CD4-positive, alpha-beta memory T cell (primary cell): ENCODE measurements at regions not wholly inside any gene's neighbourhood (a gene's known extent, or its start where the extent isn't known, plus 50 kb on each side); places are given as distances from the start of the nearest gene placed in this dataset.
A peak's percentile ranks its signal among the peaks of the same experiment; 100 is the strongest.

Experiments
- CTCF ChIA-PET: fragments of 350-600 bp; sonication (Branson Sonifier 250); formaldehyde crosslinking; loops from one replicate; lab custom pipeline; 2021; ENCODE audit warnings: inconsistent platforms; ENCODE audit not compliant: partially characterized antibody; lab: Charles Lee
- POLR2A ChIA-PET: fragments of 350-600 bp; sonication (Branson Sonifier 250); formaldehyde crosslinking; loops from one replicate; lab custom pipeline; 2021; ENCODE audit not compliant: partially characterized antibody; lab: Charles Lee
- DNase-seq, 5 donors: peaks; one replicate each; pipeline versions ENCODE4 v3.0.0 to v3.0.0-alpha.2; 2020 to 2022; ENCODE audit warnings: mixed read lengths in 1 of 5
- H3K27ac ChIP-seq: one replicate; pipeline ENCODE4 v1.7.0; 2013; ENCODE audit warnings: low read depth, low read length
- H3K27me3 ChIP-seq: 2 replicates; pipeline ENCODE4 v1.7.0; 2013; ENCODE audit warnings: mild to moderate bottlenecking, low read length, moderate library complexity; ENCODE audit not compliant: insufficient read depth
- H3K36me3 ChIP-seq: 2 replicates; pipeline ENCODE4 v1.7.0; 2013; ENCODE audit warnings: mild to moderate bottlenecking, low read length, moderate library complexity; ENCODE audit not compliant: insufficient read depth
- H3K4me1 ChIP-seq: 2 replicates; pipeline ENCODE4 v1.7.0; 2013; ENCODE audit warnings: mild to moderate bottlenecking, low read length, moderate library complexity; ENCODE audit not compliant: insufficient read depth
- H3K4me3 ChIP-seq, 2 donors: one replicate each; pipeline ENCODE4 v1.7.0; 2013; ENCODE audit warnings: low read length in 2 of 2, mild to moderate bottlenecking in 1 of 2
- H3K9me3 ChIP-seq, 2 donors: one replicate each; pipeline ENCODE4 v1.7.0; 2013; ENCODE audit warnings: low read length in 2 of 2, control low read depth in 1 of 2; ENCODE audit not compliant: control insufficient read depth in 1 of 2
- H3K27ac Mint-ChIP-seq, 7 donors: one replicate each; pipeline ENCODE4 v1.8.0; 2020 to 2021; ENCODE audit warnings: mixed read lengths in 7 of 7, mild to moderate bottlenecking in 6 of 7, inconsistent platforms in 3 of 7, moderate library complexity in 3 of 7
- H3K27me3 Mint-ChIP-seq, 2 donors: one replicate each; pipeline ENCODE4 v1.8.0; 2020 to 2021; ENCODE audit warnings: mixed read lengths in 2 of 2
- H3K36me3 Mint-ChIP-seq, 2 donors: one replicate each; pipeline ENCODE4 v1.8.0; 2020 to 2021; ENCODE audit warnings: mixed read lengths in 2 of 2, inconsistent platforms in 1 of 2, mild to moderate bottlenecking in 1 of 2
- H3K4me1 Mint-ChIP-seq, 4 donors: one replicate each; pipeline ENCODE4 v1.8.0; 2020 to 2021; ENCODE audit warnings: mixed read lengths in 4 of 4, mild to moderate bottlenecking in 1 of 4
- H3K4me3 Mint-ChIP-seq, 8 donors: one replicate each; pipeline ENCODE4 v1.8.0; 2020 to 2021; ENCODE audit warnings: mixed read lengths in 8 of 8, mild to moderate bottlenecking in 7 of 8, moderate library complexity in 6 of 8, inconsistent platforms in 3 of 8
- H3K9me3 Mint-ChIP-seq, 8 donors: one replicate each; pipeline ENCODE4 v1.8.0; 2020 to 2021; ENCODE audit warnings: mixed read lengths in 8 of 8, mild to moderate bottlenecking in 5 of 8, inconsistent platforms in 3 of 8, moderate library complexity in 1 of 8
- intact Hi-C: fragments of 100-400 bp; cut with micrococcal nuclease; formaldehyde crosslinking; loops from one replicate; pipeline ENCODE4 v1.15.1; 2023

DNA sequence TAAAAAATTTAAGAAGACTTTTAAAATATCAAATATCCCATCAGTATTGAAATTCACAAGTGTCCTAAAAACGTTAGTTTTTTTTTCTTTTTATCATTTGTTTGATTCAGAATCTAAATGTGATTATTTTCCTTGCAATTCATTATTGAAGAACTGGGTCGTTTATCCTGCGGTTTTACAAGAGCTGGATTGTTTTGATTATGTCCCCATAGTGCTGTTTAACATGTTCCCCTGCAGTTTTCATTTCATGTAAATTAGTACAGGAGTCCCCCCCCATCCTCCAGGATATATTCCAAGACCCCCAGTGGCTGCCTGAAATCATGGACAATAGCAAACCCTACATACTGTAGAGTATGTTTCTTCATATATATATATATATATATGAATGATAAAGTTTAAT lies 105.7 kb downstream of the KCTD15 start:
- Mint-ChIP-seq H3K27ac (no peak overlapping the region), H3K4me1 (peaks cover 2 to 16% (median 6%) of the 10 kb centered on the region in 4 donors), H3K27me3 (peaks cover 34 to 36% of the 10 kb centered on the region in 2 donors), H3K9me3 (peaks cover 5 to 26% (median 22%) of the 10 kb centered on the region in 8 donors), H3K4me3 (no peak overlapping the region), H3K36me3 (peaks cover 4 to 5% of the 10 kb centered on the region in 2 donors)
- peaks cover 6% of the 10 kb centered on the region for H3K4me1 ChIP-seq
- H3K27me3 ChIP-seq, result peaks cover 5% of the 10 kb centered on the region
- intact Hi-C loops, result no loop called here
- no peaks in the 10 kb centered on the region for H3K9me3 ChIP-seq
- POLR2A ChIA-PET, result no interaction called here
- H3K36me3 ChIP-seq, result no peaks in the 10 kb centered on the region
- CTCF ChIA-PET, result no interaction called here
- H3K27ac ChIP-seq, result no peak overlapping the region
- no peak overlapping the region for H3K4me3 ChIP-seq
- no peak for DNase-seq

DNA sequence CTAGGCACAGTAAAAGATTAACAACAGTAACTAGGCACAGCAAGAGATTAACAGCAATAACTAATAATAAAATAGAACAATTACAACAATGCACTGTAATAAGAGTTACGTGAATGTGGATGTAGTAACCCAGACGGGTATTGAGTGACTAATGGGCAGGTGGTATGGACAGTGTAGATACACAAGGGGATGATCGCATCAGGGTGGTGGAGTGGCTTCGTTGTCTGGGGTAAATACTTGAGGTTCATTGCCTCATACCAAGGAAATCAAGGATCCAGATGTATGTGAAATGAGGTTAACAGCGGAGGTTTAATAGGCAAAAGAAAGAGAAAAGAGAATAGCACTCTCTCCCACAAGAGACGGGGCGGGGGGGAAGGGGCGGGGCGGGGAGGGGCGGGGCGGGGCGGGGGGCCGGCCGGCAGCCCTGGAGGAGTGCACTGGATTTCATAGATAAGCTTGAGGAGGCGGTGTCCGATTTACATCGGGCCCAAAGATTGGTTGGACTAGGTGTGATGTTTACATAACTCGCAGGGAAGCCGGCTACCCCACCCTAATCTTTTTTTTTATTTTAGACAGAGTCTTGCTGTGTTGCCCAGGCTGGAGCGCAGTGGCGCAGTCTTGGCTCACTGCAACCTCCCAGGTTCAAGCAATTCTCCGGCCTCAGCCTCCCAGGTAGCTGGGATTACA lies 106.3 kb downstream of the KCTD15 start:
- no peak overlapping the region for H3K27ac ChIP-seq
- POLR2A ChIA-PET, result no interaction called here
- intact Hi-C loops, result no loop called here
- no peaks in the 10 kb centered on the region for H3K9me3 ChIP-seq
- CTCF ChIA-PET, result no interaction called here
- no peaks in the 10 kb centered on the region for H3K36me3 ChIP-seq
- Mint-ChIP-seq H3K4me1 (peaks cover 2 to 17% (median 6%) of the 10 kb centered on the region in 4 donors), H3K4me3 (no peak overlapping the region), H3K36me3 (peaks cover 4% of the 10 kb centered on the region in 2 donors), H3K27me3 (peaks cover 36 to 37% of the 10 kb centered on the region in 2 donors), H3K27ac (no peak overlapping the region), H3K9me3 (peaks cover 3 to 21% (median 18%) of the 10 kb centered on the region in 8 donors)
- no peak overlapping the region for H3K4me3 ChIP-seq
- peaks cover 6% of the 10 kb centered on the region for H3K4me1 ChIP-seq
- DNase-seq, result no peak
- peaks cover 5% of the 10 kb centered on the region for H3K27me3 ChIP-seq

DNA sequence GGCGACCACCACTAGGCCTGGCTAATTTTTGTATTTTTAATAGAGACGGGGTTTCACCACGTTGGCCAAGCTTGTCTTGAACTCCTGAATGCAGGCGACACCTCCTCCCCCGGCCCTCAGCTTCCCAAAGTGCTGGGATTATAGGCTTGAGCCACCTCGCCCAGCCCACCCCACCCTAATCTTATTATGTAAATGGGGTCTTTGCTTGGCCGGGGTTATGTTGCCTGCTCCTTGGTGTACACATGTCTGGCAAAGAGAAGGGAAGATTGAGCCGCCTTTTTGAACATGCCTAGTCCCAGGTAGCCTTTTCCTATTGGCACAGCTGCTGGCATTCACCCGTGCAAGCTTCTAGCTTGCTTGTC lies 106.8 kb downstream of the KCTD15 start:
- peaks cover 0 to under 1% of the 10 kb centered on the region in 2 donors for H3K36me3 Mint-ChIP-seq
- CTCF ChIA-PET, result no interaction called here
- no peaks in the 10 kb centered on the region for H3K9me3 ChIP-seq
- peaks cover 0 to 16% (median 13%) of the 10 kb centered on the region in 8 donors for H3K9me3 Mint-ChIP-seq
- H3K27me3 Mint-ChIP-seq, result peaks cover 38 to 42% of the 10 kb centered on the region in 2 donors
- peaks cover 6% of the 10 kb centered on the region for H3K4me1 ChIP-seq
- H3K27ac Mint-ChIP-seq, result no peak overlapping the region
- peaks cover 5% of the 10 kb centered on the region for H3K27me3 ChIP-seq
- POLR2A ChIA-PET, result no interaction called here
- H3K4me3 Mint-ChIP-seq, result no peak overlapping the region
- H3K4me3 ChIP-seq, result no peak overlapping the region
- H3K27ac ChIP-seq, result no peak overlapping the region
- no peaks in the 10 kb centered on the region for H3K36me3 ChIP-seq
- no peak for DNase-seq
- H3K4me1 Mint-ChIP-seq, result peaks cover 2 to 17% (median 6%) of the 10 kb centered on the region in 4 donors
- intact Hi-C loops, result no loop called here

DNA sequence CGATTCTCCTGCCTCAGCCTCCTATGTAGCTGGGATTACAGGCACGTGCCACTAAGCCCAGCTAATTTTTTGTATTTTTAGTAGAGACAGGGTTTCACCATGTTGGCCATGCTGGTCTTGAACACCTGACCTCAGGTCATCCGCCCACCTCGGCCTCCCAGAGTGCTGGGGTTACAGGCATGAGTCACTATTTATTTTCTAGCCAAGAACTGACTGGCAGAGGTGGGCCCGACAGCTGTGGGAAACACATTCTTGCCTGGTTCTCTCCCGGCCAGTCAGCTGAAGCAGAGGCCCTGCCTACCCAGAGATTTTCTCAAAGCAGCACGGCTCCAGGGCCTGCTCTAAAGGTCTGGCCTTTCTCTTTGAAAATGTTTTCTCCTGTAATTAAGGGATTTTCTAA lies 108.0 kb downstream of the KCTD15 start:
- Mint-ChIP-seq H3K36me3 (no peaks in the 10 kb centered on the region), H3K27ac (no peak overlapping the region), H3K4me3 (peak overlapping the region in 2 of 8 donors; percentile 44 to 71), H3K27me3 (peaks cover 47 to 50% of the 10 kb centered on the region in 2 donors), H3K4me1 (peaks cover 2 to 17% (median 6%) of the 10 kb centered on the region in 4 donors), H3K9me3 (peaks cover 0 to 9% (median 4%) of the 10 kb centered on the region in 8 donors)
- no peaks in the 10 kb centered on the region for H3K36me3 ChIP-seq
- no peak for DNase-seq
- no peak overlapping the region for H3K27ac ChIP-seq
- peaks cover 5% of the 10 kb centered on the region for H3K27me3 ChIP-seq
- ChIA-PET POLR2A (no interaction called here), CTCF (no interaction called here)
- H3K4me3 ChIP-seq, result no peak overlapping the region
- intact Hi-C loops, result no loop called here
- H3K4me1 ChIP-seq, result peaks cover 6% of the 10 kb centered on the region
- no peaks in the 10 kb centered on the region for H3K9me3 ChIP-seq

DNA sequence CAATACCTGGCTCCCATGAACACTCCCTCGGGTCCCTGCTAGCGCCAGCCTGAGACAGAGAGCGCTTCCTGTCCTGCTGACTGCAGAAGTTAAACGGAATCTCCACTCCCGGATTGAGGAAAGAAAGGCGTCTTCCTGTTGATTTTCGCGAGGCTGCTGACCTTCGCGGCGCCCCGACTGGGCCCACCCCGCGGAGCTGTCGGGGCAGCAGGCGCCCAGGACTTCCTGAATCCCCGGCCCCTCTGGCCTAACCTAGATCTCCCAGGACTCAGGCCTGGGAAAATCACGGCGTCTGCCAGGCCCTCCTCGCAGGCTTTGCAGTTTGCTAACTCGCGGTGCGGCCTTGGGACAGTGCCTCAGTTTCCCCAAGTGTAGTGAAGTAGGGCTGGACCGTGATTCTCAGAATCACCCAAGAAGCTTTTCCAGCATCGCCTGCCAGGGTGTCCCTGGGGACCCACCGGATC lies 108.8 kb downstream of the KCTD15 start:
- no peak overlapping the region for H3K27ac ChIP-seq
- Mint-ChIP-seq H3K4me3 (peak overlapping the region; percentile 26 to 84 (median 68)), H3K9me3 (peaks cover 0 to 5% (median 0%) of the 10 kb centered on the region in 8 donors), H3K4me1 (peaks cover 2 to 17% (median 6%) of the 10 kb centered on the region in 4 donors), H3K27me3 (peaks cover 47 to 50% of the 10 kb centered on the region in 2 donors), H3K36me3 (no peaks in the 10 kb centered on the region), H3K27ac (peak overlapping the region in 1 of 7 donors; percentile 8)
- H3K27me3 ChIP-seq, result peaks cover 5% of the 10 kb centered on the region
- ChIA-PET POLR2A (no interaction called here), CTCF (no interaction called here)
- H3K4me3 ChIP-seq, result no peak overlapping the region
- intact Hi-C loops, result no loop called here
- peaks cover 6% of the 10 kb centered on the region for H3K4me1 ChIP-seq
- H3K9me3 ChIP-seq, result no peaks in the 10 kb centered on the region
- no peak for DNase-seq
- H3K36me3 ChIP-seq, result no peaks in the 10 kb centered on the region

DNA sequence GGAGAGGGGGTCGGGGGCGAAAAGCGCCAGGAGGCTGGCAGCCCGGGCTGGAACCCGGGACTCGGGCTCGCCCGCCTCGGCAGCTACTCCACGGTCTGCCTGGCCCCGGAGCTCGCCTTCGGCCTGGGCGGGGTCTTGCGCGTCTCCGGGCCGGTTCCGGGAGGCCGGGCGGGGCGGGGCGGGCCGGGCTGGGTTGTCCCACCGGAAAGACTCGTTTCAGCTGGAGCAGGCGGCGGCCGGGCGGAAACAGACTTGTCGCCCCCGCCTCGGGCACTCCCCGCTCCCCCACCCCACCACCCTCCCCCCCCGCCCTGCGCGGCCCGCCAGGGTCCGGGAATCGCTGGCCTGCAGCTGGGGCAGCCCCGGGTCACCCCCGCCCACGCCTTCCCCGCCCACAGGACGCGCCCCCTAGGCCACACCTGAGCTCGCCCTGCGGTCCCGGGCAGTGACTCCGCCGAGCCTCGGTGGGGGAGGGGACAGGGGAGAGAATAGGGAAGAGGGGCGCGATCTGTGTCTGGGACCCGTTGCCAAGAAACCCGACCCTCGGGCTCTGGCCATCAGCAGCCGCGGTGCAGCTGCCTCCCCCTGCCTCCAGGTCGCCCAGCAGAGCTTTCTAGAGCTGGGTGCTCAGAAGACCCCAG lies 109.4 kb downstream of the KCTD15 start:
- DNase-seq, result no peak
- H3K4me1 ChIP-seq, result peaks cover 6% of the 10 kb centered on the region
- Mint-ChIP-seq H3K27ac (no peak overlapping the region), H3K27me3 (peaks cover 45 to 47% of the 10 kb centered on the region in 2 donors), H3K4me3 (peak overlapping the region in 5 of 8 donors; percentile 6 to 84 (median 64)), H3K36me3 (no peaks in the 10 kb centered on the region), H3K9me3 (peaks cover 0 to 7% (median under 1%) of the 10 kb centered on the region in 8 donors), H3K4me1 (peaks cover 2 to 17% (median 6%) of the 10 kb centered on the region in 4 donors)
- H3K4me3 ChIP-seq, result no peak overlapping the region
- ChIA-PET CTCF (no interaction called here), POLR2A (no interaction called here)
- no peaks in the 10 kb centered on the region for H3K36me3 ChIP-seq
- intact Hi-C loops, result no loop called here
- peaks cover 5% of the 10 kb centered on the region for H3K27me3 ChIP-seq
- no peaks in the 10 kb centered on the region for H3K9me3 ChIP-seq
- no peak overlapping the region for H3K27ac ChIP-seq

DNA sequence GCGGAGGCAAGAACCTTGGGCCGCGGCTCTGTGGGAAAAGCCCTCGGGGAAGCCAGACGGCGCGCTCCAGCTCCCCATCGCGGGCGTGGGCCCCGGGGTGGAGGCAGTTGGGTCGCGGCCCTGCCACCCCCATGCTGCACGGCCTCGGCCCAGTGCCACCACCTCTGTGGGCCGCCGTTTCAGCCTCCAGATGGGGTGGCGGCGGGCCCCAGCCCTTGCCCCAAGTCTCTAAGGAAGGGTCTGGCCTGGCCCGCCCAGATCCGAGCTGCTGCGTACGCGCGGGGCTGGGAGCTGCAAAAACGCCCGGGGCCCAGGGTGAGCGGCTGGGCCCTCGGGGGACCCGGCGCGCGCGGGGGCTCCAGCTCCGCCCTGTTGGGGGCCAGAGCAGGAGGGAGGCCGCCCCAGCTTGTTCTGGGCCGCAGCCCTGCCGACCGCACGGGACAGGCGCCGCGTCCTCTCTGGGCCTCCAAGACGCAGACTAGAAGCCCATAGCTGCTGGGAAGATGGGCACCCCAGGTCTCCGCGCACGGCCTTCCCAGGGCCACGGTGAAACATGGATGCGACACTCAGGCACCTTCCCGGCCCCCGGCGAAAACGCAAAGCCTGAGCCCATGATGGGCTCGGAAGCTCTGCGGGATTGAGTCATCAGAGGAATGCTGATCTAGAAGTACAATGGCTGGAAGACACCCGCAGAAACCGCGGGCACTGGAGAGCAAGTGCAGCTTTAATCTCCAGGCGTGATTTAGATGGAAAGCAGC lies 110.1 kb downstream of the KCTD15 start:
- Histone ChIP-seq H3K9me3 (no peaks in the 10 kb centered on the region), H3K27ac (no peak overlapping the region), H3K27me3 (peaks cover 5% of the 10 kb centered on the region), H3K36me3 (no peaks in the 10 kb centered on the region), H3K4me3 (no peak overlapping the region), H3K4me1 (peaks cover 6% of the 10 kb centered on the region)
- intact Hi-C loops, result no loop called here
- Mint-ChIP-seq H3K36me3 (no peaks in the 10 kb centered on the region), H3K4me1 (peaks cover 2 to 17% (median 6%) of the 10 kb centered on the region in 4 donors), H3K27ac (no peak overlapping the region), H3K9me3 (peaks cover 0 to 2% (median under 1%) of the 10 kb centered on the region in 8 donors), H3K27me3 (peaks cover 40 to 44% of the 10 kb centered on the region in 2 donors), H3K4me3 (peak overlapping the region in 3 of 8 donors; percentile 8 to 39 (median 35))
- DNase-seq, result no peak
- ChIA-PET CTCF (no interaction called here), POLR2A (no interaction called here)
